Pons (tissue), 1 donor: ENCODE measurements at regions not wholly inside any gene's neighbourhood (a gene's known extent, or its start where the extent isn't known, plus 50 kb on each side); places are given as distances from the start of the nearest gene placed in this dataset.

Experiments
- DNase-seq: peaks from one replicate; pipeline ENCODE4 v3.0.0-alpha.2; 2016; ENCODE audit warnings: low spot score

GRCh38 chr2:150585221-150585971 lies 97.9 kb upstream of the RND3 start:
- DNase-seq, result no peak

- no peak for DNase-seq
Observed at GRCh38 chr2:150584081-150584480, 96.6 kb upstream of the RND3 start.

- DNase-seq, result no peak
Observed at GRCh38 chr2:150581717-150582472, 94.4 kb upstream of the RND3 start.

GRCh38 chr2:150578481-150578880 lies 91.0 kb upstream of the RND3 start:
- no peak for DNase-seq

GRCh38 chr2:150575861-150576260 lies 88.4 kb upstream of the RND3 start:
- DNase-seq, result no peak

- no peak for DNase-seq
Observed at GRCh38 chr2:150572961-150573395, 85.5 kb upstream of the RND3 start.

GRCh38 chr2:150572194-150572766 lies 84.8 kb upstream of the RND3 start:
- no peak for DNase-seq

- no peak for DNase-seq
Observed at GRCh38 chr2:150571121-150571520, 83.7 kb upstream of the RND3 start.

GRCh38 chr2:150570712-150571111 lies 83.2 kb upstream of the RND3 start:
- DNase-seq, result no peak

GRCh38 chr2:150569761-150570160 lies 82.3 kb upstream of the RND3 start:
- no peak for DNase-seq

- DNase-seq, result no peak
Observed at GRCh38 chr2:150567771-150568301, 80.4 kb upstream of the RND3 start.

- no peak for DNase-seq
Observed at GRCh38 chr2:150566289-150566688, 78.8 kb upstream of the RND3 start.

GRCh38 chr2:150561076-150561475 lies 73.6 kb upstream of the RND3 start:
- DNase-seq, result no peak

GRCh38 chr2:150557020-150557600 lies 69.6 kb upstream of the RND3 start:
- DNase-seq, result no peak

- no peak for DNase-seq
Observed at GRCh38 chr2:150555611-150556356, 68.3 kb upstream of the RND3 start.

GRCh38 chr2:150554046-150554445 lies 66.6 kb upstream of the RND3 start:
- no peak for DNase-seq

GRCh38 chr2:150552041-150552820 lies 64.8 kb upstream of the RND3 start:
- DNase-seq, result no peak

- no peak for DNase-seq
Observed at GRCh38 chr2:150549381-150549780, 61.9 kb upstream of the RND3 start.

- no peak for DNase-seq
Observed at GRCh38 chr2:150548527-150548926, 61.1 kb upstream of the RND3 start.

GRCh38 chr2:150545916-150546315 lies 58.4 kb upstream of the RND3 start:
- DNase-seq, result no peak

- no peak for DNase-seq
Observed at GRCh38 chr2:150544731-150545130, 57.3 kb upstream of the RND3 start.
